A673 (cell line): ENCODE measurements at regions not wholly inside any gene's neighbourhood (a gene's known extent, or its start where the extent isn't known, plus 50 kb on each side); places are given as distances from the start of the nearest gene placed in this dataset.

Source experiments
- EZH2 ChIP-seq: fragments of 200-600 bp; sonication (generic); IDR thresholded peaks from 2 replicates; pipeline ENCODE4 v1.6.1; 2017; ENCODE audit warnings: borderline replicate concordance, low read depth, mild to moderate bottlenecking, mixed read lengths, antibody characterized with exemption, low read length; ENCODE audit not compliant: poor library complexity, severe bottlenecking
- TF ChIP-seq, protein P1 (sequence below): fragments of 300-800, 200-600 bp; sonication (generic); conservative IDR thresholded peaks from 2 replicates; pipeline ENCODE4 v1.5.1; 2017; ENCODE audit warnings: low read depth, mild to moderate bottlenecking, antibody characterized with exemption, low read length, moderate library complexity, mixed read lengths

DNA sequence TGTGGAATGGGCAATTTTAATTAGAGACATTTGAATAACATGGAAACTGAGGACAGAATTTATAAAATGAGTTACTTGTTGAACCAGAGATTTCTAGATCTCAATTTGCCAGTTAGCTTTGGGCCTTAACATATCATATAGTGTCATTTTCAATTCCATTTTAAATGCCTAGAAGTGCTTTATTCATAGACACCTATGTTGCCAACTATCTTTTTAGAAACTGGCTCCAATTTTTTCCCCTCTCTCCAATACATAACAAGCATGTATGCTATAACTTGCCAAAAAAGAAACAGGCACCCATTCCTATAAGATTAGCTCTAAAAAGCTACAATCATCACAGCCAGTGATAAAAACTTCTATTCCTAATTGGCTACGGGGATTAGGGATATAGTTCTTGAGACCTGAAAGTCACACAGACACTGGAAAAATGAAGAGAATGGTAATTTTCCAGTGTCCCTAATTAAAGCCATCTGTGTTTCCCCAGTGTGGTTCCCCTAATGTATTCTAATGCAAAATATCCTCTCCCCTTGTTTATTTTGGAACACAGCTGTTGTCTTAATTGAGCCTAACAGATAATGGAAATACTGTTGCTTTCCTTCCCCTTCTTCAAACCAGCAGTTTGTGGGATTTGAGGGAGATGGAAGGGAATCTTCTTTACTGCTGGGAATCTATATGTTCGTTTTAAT is 205.5 kb upstream of the FSHR start:
- TF ChIP-seq, protein P1, sequence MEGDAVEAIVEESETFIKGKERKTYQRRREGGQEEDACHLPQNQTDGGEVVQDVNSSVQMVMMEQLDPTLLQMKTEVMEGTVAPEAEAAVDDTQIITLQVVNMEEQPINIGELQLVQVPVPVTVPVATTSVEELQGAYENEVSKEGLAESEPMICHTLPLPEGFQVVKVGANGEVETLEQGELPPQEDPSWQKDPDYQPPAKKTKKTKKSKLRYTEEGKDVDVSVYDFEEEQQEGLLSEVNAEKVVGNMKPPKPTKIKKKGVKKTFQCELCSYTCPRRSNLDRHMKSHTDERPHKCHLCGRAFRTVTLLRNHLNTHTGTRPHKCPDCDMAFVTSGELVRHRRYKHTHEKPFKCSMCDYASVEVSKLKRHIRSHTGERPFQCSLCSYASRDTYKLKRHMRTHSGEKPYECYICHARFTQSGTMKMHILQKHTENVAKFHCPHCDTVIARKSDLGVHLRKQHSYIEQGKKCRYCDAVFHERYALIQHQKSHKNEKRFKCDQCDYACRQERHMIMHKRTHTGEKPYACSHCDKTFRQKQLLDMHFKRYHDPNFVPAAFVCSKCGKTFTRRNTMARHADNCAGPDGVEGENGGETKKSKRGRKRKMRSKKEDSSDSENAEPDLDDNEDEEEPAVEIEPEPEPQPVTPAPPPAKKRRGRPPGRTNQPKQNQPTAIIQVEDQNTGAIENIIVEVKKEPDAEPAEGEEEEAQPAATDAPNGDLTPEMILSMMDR = no peak
- TF ChIP-seq EZH2 = no peak
